Gastroesophageal sphincter (tissue), 4 donors: ENCODE measurements at regions not wholly inside any gene's neighbourhood (a gene's known extent, or its start where the extent isn't known, plus 50 kb on each side); places are given as distances from the start of the nearest gene placed in this dataset.
A peak's percentile ranks its signal among the peaks of the same experiment; 100 is the strongest.

Source experiments
- ATAC-seq: fragments of 150-250 bp; one replicate; pipeline ENCODE4 v1.9.1; 2016; ENCODE audit warnings: mild to moderate bottlenecking, moderate library complexity
- H3K27ac ChIP-seq, 4 donors: fragments of 200-600 bp; sonication (generic) in 3 of 4; 1 replicate in 3 of 4; 2 replicates in 1 of 4; pipeline ENCODE4 v1.5.1; 2016 to 2019
- H3K27me3 ChIP-seq: fragments of 200-600 bp; sonication (generic); one replicate; pipeline ENCODE4 v1.5.1; 2019
- H3K36me3 ChIP-seq, 2 donors: fragments of 200-600 bp; sonication (generic); one replicate each; pipeline ENCODE4 v1.5.1; 2019; ENCODE audit warnings: control low read depth in 1 of 2
- H3K4me1 ChIP-seq, 3 donors: fragments of 200-600 bp; sonication (generic); 1 replicate in 2 of 3; 2 replicates in 1 of 3; pipeline ENCODE4 v1.5.1; 2016 to 2019; ENCODE audit warnings: control low read depth in 2 of 3
- H3K4me3 ChIP-seq, 2 donors: fragments of 200-600 bp; sonication (generic); one replicate each; pipeline ENCODE4 v1.5.1; 2019; ENCODE audit warnings: mild to moderate bottlenecking in 1 of 2, moderate library complexity in 1 of 2
- H3K9me3 ChIP-seq, 3 donors: fragments of 200-600 bp; sonication (generic); one replicate each; pipeline ENCODE4 v1.5.1; 2017 to 2019; ENCODE audit warnings: control low read depth in 2 of 3
- CTCF ChIP-seq, 4 experiments: fragments of 200-600 bp in 2 of 4; fragments of 450-650 bp in 2 of 4; sonication (generic) in 1 of 4; IDR thresholded peaks; one replicate each; pipeline ENCODE4 v1.5.1; 2017 to 2019; ENCODE audit warnings: antibody characterized with exemption in 4 of 4, mild to moderate bottlenecking in 2 of 4, moderate library complexity in 2 of 4
- EP300 ChIP-seq: sonication (generic); formaldehyde crosslinking; IDR thresholded peaks from one replicate; pipeline ENCODE4 v1.6.1; 2017; ENCODE audit warnings: antibody characterized with exemption, mild to moderate bottlenecking
- POLR2A ChIP-seq, 2 donors: fragments of 450-650 bp; IDR thresholded peaks; one replicate each; pipeline ENCODE4 v1.6.1; 2017; ENCODE audit warnings: antibody characterized with exemption in 2 of 2, mild to moderate bottlenecking in 2 of 2, moderate library complexity in 1 of 2
- POLR2AphosphoS5 ChIP-seq: sonication (generic); formaldehyde crosslinking; IDR thresholded peaks from one replicate; pipeline ENCODE4 v1.6.1; 2017; ENCODE audit warnings: antibody characterized with exemption
- WGBS, 2 donors: methylation state at CpG; one replicate each; pipeline ENCODE4 v1.1.5; 2018; ENCODE audit warnings: low coverage in 1 of 2; 5-methylcytosine and 5-hydroxymethylcytosine counted together

GRCh38 chrX:39811376-39811775 is 286.4 kb downstream of the BCOR start:
- 70% methylated on average over 2 of the region's 8 CpGs; no CpG with 5 or more reads in 1 of the 2 donors for WGBS, 2 donors
- Histone ChIP-seq H3K4me1 (peaks cover 0 to 30% (median 0%) of the 10 kb centered on the region in 3 donors), H3K27me3 (no peaks in the 10 kb centered on the region), H3K36me3 (no peaks in the 10 kb centered on the region), H3K4me3 (no peak overlapping the region), H3K9me3 (no peaks in the 10 kb centered on the region), H3K27ac (no peak overlapping the region)
- no peak for ATAC-seq
- no peak for TF ChIP-seq CTCF (IDR thresholded peaks at IDR 0.05)
- no peak for TF ChIP-seq EP300
- TF ChIP-seq POLR2A (IDR thresholded peaks at IDR 0.05): no peak
- TF ChIP-seq POLR2AphosphoS5: no peak

DNA sequence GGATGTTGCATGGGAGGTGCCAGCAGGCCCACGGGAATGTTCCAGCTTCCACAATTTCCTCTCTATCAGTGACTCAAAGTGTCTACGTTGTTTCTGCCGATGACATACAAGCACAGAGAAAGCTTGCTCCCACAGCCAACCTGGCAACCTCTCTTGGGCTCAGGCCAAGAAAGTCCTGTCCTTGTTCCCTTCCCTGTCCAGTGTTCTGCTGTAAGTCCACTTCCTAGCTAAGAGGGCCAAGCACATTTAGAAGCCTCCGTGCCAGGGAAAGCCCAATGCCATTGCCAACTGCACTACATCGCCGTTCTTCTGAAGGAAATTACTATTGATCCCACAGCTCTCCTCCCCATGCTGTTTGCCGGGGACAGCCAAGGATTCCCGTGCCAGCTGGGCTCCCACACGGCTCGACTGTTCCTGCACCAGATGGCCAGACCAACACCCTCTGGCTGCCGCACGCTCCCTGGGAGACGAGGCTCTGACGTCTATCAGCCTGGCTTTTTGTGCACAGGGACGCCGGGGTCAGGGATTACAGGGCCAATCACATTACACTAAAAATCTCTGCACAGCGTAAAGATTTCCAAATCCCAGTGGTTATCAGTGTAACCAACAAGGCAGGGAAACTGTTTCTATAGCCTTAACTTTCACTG is 284.0 kb downstream of the BCOR start:
- Histone ChIP-seq H3K36me3 (no peaks in the 10 kb centered on the region), H3K27ac (peak overlapping the region in 3 of 4 donors; percentile 5 to 54 (median 31)), H3K9me3 (no peaks in the 10 kb centered on the region), H3K4me1 (peaks cover 0 to 24% (median 0%) of the 10 kb centered on the region in 3 donors), H3K4me3 (no peak overlapping the region), H3K27me3 (no peaks in the 10 kb centered on the region)
- ATAC-seq: peak; percentile 80
- no peak for TF ChIP-seq EP300
- peak; percentile 46 for TF ChIP-seq POLR2AphosphoS5
- TF ChIP-seq POLR2A (IDR thresholded peaks at IDR 0.05): no peak
- no peak for TF ChIP-seq CTCF (IDR thresholded peaks at IDR 0.05)
- WGBS, 2 donors: 100% methylated on average over 1 of the region's 17 CpGs; no CpG with 5 or more reads in 1 of the 2 donors

GRCh38 chrX:39814391-39814790 is 283.4 kb downstream of the BCOR start:
- no peaks in the 10 kb centered on the region for H3K36me3 ChIP-seq
- TF ChIP-seq CTCF (IDR thresholded peaks at IDR 0.05) (peak in 3 of 4 experiments; percentile 29 to 58 (median 54)), EP300 (no peak), POLR2AphosphoS5 (no peak), POLR2A (IDR thresholded peaks at IDR 0.05) (no peak)
- WGBS, 2 donors: 39 to 42% methylated on average over 4 of the region's 4 CpGs
- peaks cover 0 to 19% (median 0%) of the 10 kb centered on the region in 3 donors for H3K4me1 ChIP-seq
- no peaks in the 10 kb centered on the region for H3K9me3 ChIP-seq
- no peak for ATAC-seq
- H3K27ac ChIP-seq: peak overlapping the region in 2 of 4 donors; percentile 31 to 54
- no peak overlapping the region for H3K4me3 ChIP-seq
- no peaks in the 10 kb centered on the region for H3K27me3 ChIP-seq

GRCh38 chrX:39815631-39816030 is 282.1 kb downstream of the BCOR start:
- Histone ChIP-seq H3K27me3 (no peaks in the 10 kb centered on the region), H3K4me3 (no peak overlapping the region), H3K27ac (no peak overlapping the region), H3K4me1 (peaks cover 0 to 24% (median 0%) of the 10 kb centered on the region in 3 donors), H3K9me3 (no peaks in the 10 kb centered on the region), H3K36me3 (no peaks in the 10 kb centered on the region)
- TF ChIP-seq POLR2A (IDR thresholded peaks at IDR 0.05): no peak
- TF ChIP-seq CTCF (IDR thresholded peaks at IDR 0.05): no peak
- no peak for TF ChIP-seq EP300
- no peak for TF ChIP-seq POLR2AphosphoS5
- no peak for ATAC-seq
- no CpG with 5 or more reads among the region's 1 CpG for WGBS, 2 donors
